ENCODE measurements at regions not wholly inside any gene's neighbourhood (a gene's known extent, or its start where the extent isn't known, plus 50 kb on each side); places are given as distances from the start of the nearest gene placed in this dataset.

DNA sequence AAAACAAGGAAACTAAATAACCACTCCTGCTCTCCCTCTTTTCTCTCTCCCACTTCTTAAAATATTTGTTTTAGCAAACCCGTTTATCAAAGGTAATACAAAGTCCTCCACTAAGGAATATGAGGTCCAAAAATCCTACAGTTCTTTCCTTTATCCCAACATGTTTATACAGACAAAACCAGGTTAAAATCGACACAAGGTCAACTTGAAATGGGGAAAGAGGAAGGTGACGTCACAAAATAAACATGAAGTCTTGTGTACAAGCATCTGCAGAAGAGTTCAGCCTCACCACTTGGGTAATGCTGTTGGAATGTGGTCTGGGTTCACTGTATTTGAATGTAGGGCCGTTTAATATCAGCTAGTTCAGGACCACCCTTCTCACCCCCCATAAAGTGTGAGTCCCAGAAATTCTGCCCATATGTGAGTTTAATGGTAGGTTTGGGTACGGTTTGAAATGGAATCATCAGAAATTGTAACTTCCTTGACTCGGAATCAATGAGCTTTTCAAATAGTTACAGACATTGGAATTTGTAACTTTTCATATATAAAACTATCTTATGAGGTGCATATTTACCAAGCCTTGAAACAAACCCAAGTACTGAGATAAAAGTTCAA lies 120.0 kb upstream of the SLC38A2 start:
- DNase-seq, result no peak
- H3K27ac Mint-ChIP-seq, result no peak overlapping the region
- Histone ChIP-seq H3K9me3 (no peaks in the 10 kb centered on the region), H3K4me3 (ENCODE audit: control insufficient read depth in 1 of 2, extremely low read depth in 1 of 2, low read length in 1 of 2) (no peak overlapping the region), H3K27me3 (replicated peaks in 1 of 2; ENCODE audit: control insufficient read depth in 2 of 2, extremely low read depth in 1 of 2, insufficient read depth in 2 of 2, low read length in 1 of 2) (no peaks in the 10 kb centered on the region), H3K4me1 (ENCODE audit: control insufficient read depth in 1 of 2, extremely low read depth in 1 of 2, insufficient read depth in 2 of 2, low read length in 2 of 2) (no peaks in the 10 kb centered on the region), H3K36me3 (ENCODE audit: control insufficient read depth in 2 of 2, extremely low read depth in 1 of 2, insufficient read depth in 1 of 2, low read length in 1 of 2) (no peaks in the 10 kb centered on the region), H3K27ac (ENCODE audit: low read length) (no peak overlapping the region)
- H3K4me3 Mint-ChIP-seq, result no peak overlapping the region
- H3K36me3 Mint-ChIP-seq, result no peaks in the 10 kb centered on the region
- H3K9me3 Mint-ChIP-seq, result peaks cover 0 to 3% (median 0%) of the 10 kb centered on the region in 3 donors
- POLR2A ChIA-PET, result no interaction called here
- CTCF ChIA-PET, result interaction anchor here in 1 of 2 donors (0.6 kb wide), 2 partner anchors 23 to 174 kb away, joined by 3 read pairs; no protein-coding TSS in a partner anchor
- 80% methylated on average over 1 of the region's 6 CpGs for WGBS (ENCODE audit: insufficient coverage)
- ATAC-seq (replicated peaks in 1 of 4), result no peak
- no peaks in the 10 kb centered on the region for H3K4me1 Mint-ChIP-seq
- no peaks in the 10 kb centered on the region for H3K27me3 Mint-ChIP-seq

GRCh38 chr12:46491548-46491947 lies 119.0 kb upstream of the SLC38A2 start:
- Histone ChIP-seq H3K4me3 (ENCODE audit: control insufficient read depth in 1 of 2, extremely low read depth in 1 of 2, low read length in 1 of 2) (no peak overlapping the region), H3K9me3 (no peaks in the 10 kb centered on the region), H3K27me3 (replicated peaks in 1 of 2; ENCODE audit: control insufficient read depth in 2 of 2, extremely low read depth in 1 of 2, insufficient read depth in 2 of 2, low read length in 1 of 2) (no peaks in the 10 kb centered on the region), H3K36me3 (ENCODE audit: control insufficient read depth in 2 of 2, extremely low read depth in 1 of 2, insufficient read depth in 1 of 2, low read length in 1 of 2) (no peaks in the 10 kb centered on the region), H3K4me1 (ENCODE audit: control insufficient read depth in 1 of 2, extremely low read depth in 1 of 2, insufficient read depth in 2 of 2, low read length in 2 of 2) (no peaks in the 10 kb centered on the region), H3K27ac (ENCODE audit: low read length) (no peak overlapping the region)
- peaks cover 0 to 3% (median 0%) of the 10 kb centered on the region in 3 donors for H3K9me3 Mint-ChIP-seq
- no peaks in the 10 kb centered on the region for H3K36me3 Mint-ChIP-seq
- ATAC-seq (replicated peaks in 1 of 4) (no peak), DNase-seq (no peak)
- WGBS (ENCODE audit: insufficient coverage), result no CpG with 5 or more reads among the region's 1 CpG
- no peak overlapping the region for H3K4me3 Mint-ChIP-seq
- H3K27me3 Mint-ChIP-seq, result no peaks in the 10 kb centered on the region
- H3K4me1 Mint-ChIP-seq, result no peaks in the 10 kb centered on the region
- no peak overlapping the region for H3K27ac Mint-ChIP-seq
- CTCF ChIA-PET, result no interaction called here
- POLR2A ChIA-PET, result no interaction called here

GRCh38 chr12:46490635-46491034 lies 118.1 kb upstream of the SLC38A2 start:
- Histone ChIP-seq H3K4me1 (ENCODE audit: control insufficient read depth in 1 of 2, extremely low read depth in 1 of 2, insufficient read depth in 2 of 2, low read length in 2 of 2) (no peaks in the 10 kb centered on the region), H3K27me3 (replicated peaks in 1 of 2; ENCODE audit: control insufficient read depth in 2 of 2, extremely low read depth in 1 of 2, insufficient read depth in 2 of 2, low read length in 1 of 2) (no peaks in the 10 kb centered on the region), H3K4me3 (ENCODE audit: control insufficient read depth in 1 of 2, extremely low read depth in 1 of 2, low read length in 1 of 2) (no peak overlapping the region), H3K27ac (ENCODE audit: low read length) (no peak overlapping the region), H3K9me3 (no peaks in the 10 kb centered on the region), H3K36me3 (ENCODE audit: control insufficient read depth in 2 of 2, extremely low read depth in 1 of 2, insufficient read depth in 1 of 2, low read length in 1 of 2) (no peaks in the 10 kb centered on the region)
- POLR2A ChIA-PET, result no interaction called here
- peaks cover 0 to 3% (median 0%) of the 10 kb centered on the region in 3 donors for H3K9me3 Mint-ChIP-seq
- CTCF ChIA-PET, result no interaction called here
- no peaks in the 10 kb centered on the region for H3K27me3 Mint-ChIP-seq
- DNase-seq (no peak), ATAC-seq (replicated peaks in 1 of 4) (no peak)
- no peak overlapping the region for H3K27ac Mint-ChIP-seq
- no peaks in the 10 kb centered on the region for H3K4me1 Mint-ChIP-seq
- no peaks in the 10 kb centered on the region for H3K36me3 Mint-ChIP-seq
- WGBS (ENCODE audit: insufficient coverage), result no CpG with 5 or more reads among the region's 1 CpG
- no peak overlapping the region for H3K4me3 Mint-ChIP-seq

- Histone ChIP-seq H3K27me3 (replicated peaks in 1 of 2; ENCODE audit: control insufficient read depth in 2 of 2, extremely low read depth in 1 of 2, insufficient read depth in 2 of 2, low read length in 1 of 2) (no peaks in the 10 kb centered on the region), H3K9me3 (no peaks in the 10 kb centered on the region), H3K4me3 (ENCODE audit: control insufficient read depth in 1 of 2, extremely low read depth in 1 of 2, low read length in 1 of 2) (no peak overlapping the region), H3K36me3 (ENCODE audit: control insufficient read depth in 2 of 2, extremely low read depth in 1 of 2, insufficient read depth in 1 of 2, low read length in 1 of 2) (no peaks in the 10 kb centered on the region), H3K4me1 (ENCODE audit: control insufficient read depth in 1 of 2, extremely low read depth in 1 of 2, insufficient read depth in 2 of 2, low read length in 2 of 2) (no peaks in the 10 kb centered on the region), H3K27ac (ENCODE audit: low read length) (no peak overlapping the region)
- WGBS (ENCODE audit: insufficient coverage), result 77% methylated on average over 3 of the region's 5 CpGs
- ATAC-seq (replicated peaks in 1 of 4), result no peak
- no peaks in the 10 kb centered on the region for H3K4me1 Mint-ChIP-seq
- DNase-seq, result no peak
- H3K27me3 Mint-ChIP-seq, result no peaks in the 10 kb centered on the region
- ChIA-PET POLR2A (no interaction called here), CTCF (interaction anchor here in 1 of 2 donors (0.6 kb wide), 1 partner anchor 464 kb away, joined by 7 read pairs; no protein-coding TSS in a partner anchor)
- no peak overlapping the region for H3K27ac Mint-ChIP-seq
- peaks cover 0 to 3% (median 0%) of the 10 kb centered on the region in 3 donors for H3K9me3 Mint-ChIP-seq
- no peaks in the 10 kb centered on the region for H3K36me3 Mint-ChIP-seq
- no peak overlapping the region for H3K4me3 Mint-ChIP-seq
Observed at GRCh38 chr12:46489951-46490388, 117.4 kb upstream of the SLC38A2 start.

GRCh38 chr12:46487567-46488131 lies 115.1 kb upstream of the SLC38A2 start:
- H3K27me3 Mint-ChIP-seq, result no peaks in the 10 kb centered on the region
- Histone ChIP-seq H3K9me3 (no peaks in the 10 kb centered on the region), H3K36me3 (ENCODE audit: control insufficient read depth in 2 of 2, extremely low read depth in 1 of 2, insufficient read depth in 1 of 2, low read length in 1 of 2) (no peaks in the 10 kb centered on the region), H3K27me3 (replicated peaks in 1 of 2; ENCODE audit: control insufficient read depth in 2 of 2, extremely low read depth in 1 of 2, insufficient read depth in 2 of 2, low read length in 1 of 2) (no peaks in the 10 kb centered on the region), H3K4me1 (ENCODE audit: control insufficient read depth in 1 of 2, extremely low read depth in 1 of 2, insufficient read depth in 2 of 2, low read length in 2 of 2) (no peaks in the 10 kb centered on the region), H3K27ac (ENCODE audit: low read length) (no peak overlapping the region), H3K4me3 (ENCODE audit: control insufficient read depth in 1 of 2, extremely low read depth in 1 of 2, low read length in 1 of 2) (no peak overlapping the region)
- no peaks in the 10 kb centered on the region for H3K9me3 Mint-ChIP-seq
- no peak overlapping the region for H3K4me3 Mint-ChIP-seq
- no peak for DNase-seq
- ATAC-seq (replicated peaks in 1 of 4), result no peak
- H3K4me1 Mint-ChIP-seq, result peaks cover 0 to 4% (median 4%) of the 10 kb centered on the region in 3 donors
- 95% methylated on average over 5 of the region's 7 CpGs for WGBS (ENCODE audit: insufficient coverage)
- no peak overlapping the region for H3K27ac Mint-ChIP-seq
- POLR2A ChIA-PET, result no interaction called here
- CTCF ChIA-PET, result no interaction called here
- no peaks in the 10 kb centered on the region for H3K36me3 Mint-ChIP-seq

DNA sequence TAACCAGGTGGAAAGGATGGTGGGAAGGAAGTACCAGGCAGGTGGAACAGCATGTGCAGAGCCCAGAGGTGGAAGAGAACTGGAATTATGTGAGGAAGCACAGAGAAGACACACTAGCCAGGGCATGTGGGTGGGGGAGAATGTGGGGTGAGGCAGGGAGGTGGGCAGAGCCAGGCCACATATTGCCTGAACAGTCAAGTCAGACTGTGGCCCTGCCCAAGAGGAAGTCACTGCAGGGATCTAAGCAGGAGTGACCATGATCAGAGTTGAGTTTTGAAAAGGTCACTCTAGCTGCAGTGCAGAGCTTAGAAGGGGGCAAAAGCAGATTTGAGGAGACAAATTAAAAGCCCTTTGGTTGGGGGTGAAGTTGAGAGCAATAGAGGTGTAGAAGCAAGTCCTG lies 114.0 kb upstream of the SLC38A2 start:
- no peak for ATAC-seq (replicated peaks in 1 of 4)
- Histone ChIP-seq H3K27me3 (replicated peaks in 1 of 2; ENCODE audit: control insufficient read depth in 2 of 2, extremely low read depth in 1 of 2, insufficient read depth in 2 of 2, low read length in 1 of 2) (no peaks in the 10 kb centered on the region), H3K9me3 (no peaks in the 10 kb centered on the region), H3K4me1 (ENCODE audit: control insufficient read depth in 1 of 2, extremely low read depth in 1 of 2, insufficient read depth in 2 of 2, low read length in 2 of 2) (no peaks in the 10 kb centered on the region), H3K4me3 (ENCODE audit: control insufficient read depth in 1 of 2, extremely low read depth in 1 of 2, low read length in 1 of 2) (no peak overlapping the region), H3K36me3 (ENCODE audit: control insufficient read depth in 2 of 2, extremely low read depth in 1 of 2, insufficient read depth in 1 of 2, low read length in 1 of 2) (no peaks in the 10 kb centered on the region), H3K27ac (ENCODE audit: low read length) (no peak overlapping the region)
- Mint-ChIP-seq H3K27ac (no peak overlapping the region), H3K4me3 (no peak overlapping the region), H3K4me1 (peaks cover 0 to 4% (median 4%) of the 10 kb centered on the region in 3 donors), H3K9me3 (no peaks in the 10 kb centered on the region), H3K27me3 (no peaks in the 10 kb centered on the region), H3K36me3 (no peaks in the 10 kb centered on the region)
- ChIA-PET CTCF (no interaction called here), POLR2A (no interaction called here)
- DNase-seq, result no peak
